GM23338 (cell line): ENCODE measurements at regions not wholly inside any gene's neighbourhood (a gene's known extent, or its start where the extent isn't known, plus 50 kb on each side); places are given as distances from the start of the nearest gene placed in this dataset.

Source experiments
- ATAC-seq: fragments of 200-7000 bp; cut with Tn5 transposase; 3 replicates; pipeline ENCODE4 v1.9.1; 2020
- DNase-seq: peaks from one replicate; pipeline ENCODE4 v3.0.0-alpha.2; 2015; ENCODE audit warnings: low spot score
- H2AFZ ChIP-seq: fragments of 200-600 bp; sonication (generic); 2 replicates; pipeline ENCODE4 v1.8.0; 2016; ENCODE audit warnings: antibody characterized with exemption, mild to moderate bottlenecking, moderate library complexity
- H3F3A ChIP-seq: fragments of 200-600 bp; sonication (generic); replicated peaks from 2 replicates; pipeline ENCODE4 v1.8.0; 2017; ENCODE audit warnings: antibody characterized with exemption, mixed run types, low read depth
- H3K27ac ChIP-seq: fragments of 200-600 bp; sonication (generic); 2 replicates; pipeline ENCODE4 v1.6.1; 2016; ENCODE audit warnings: low read depth
- H3K27me3 ChIP-seq: fragments of 200-600 bp; sonication (generic); 2 replicates; pipeline ENCODE4 v1.8.0; 2016; ENCODE audit warnings: mild to moderate bottlenecking, mixed run types, moderate library complexity; ENCODE audit not compliant: insufficient read depth
- H3K36me3 ChIP-seq: fragments of 200-600 bp; sonication (generic); 2 replicates; pipeline ENCODE4 v1.8.0; 2016; ENCODE audit warnings: mild to moderate bottlenecking; ENCODE audit not compliant: insufficient read depth
- H3K4me1 ChIP-seq: fragments of 200-600 bp; sonication (generic); 2 replicates; pipeline ENCODE4 v1.8.0; 2016; ENCODE audit warnings: mild to moderate bottlenecking, moderate library complexity; ENCODE audit not compliant: insufficient read depth
- H3K4me2 ChIP-seq: fragments of 200-600 bp; sonication (generic); 2 replicates; pipeline ENCODE4 v1.7.1; 2017; ENCODE audit warnings: mixed run types
- H3K4me3 ChIP-seq: fragments of 200-600 bp; sonication (generic); 2 replicates; pipeline ENCODE4 v1.6.1; 2016; ENCODE audit warnings: mixed run types
- H3K79me2 ChIP-seq: fragments of 200-600 bp; sonication (generic); replicated peaks from 2 replicates; pipeline ENCODE4 v1.8.0; 2017; ENCODE audit warnings: mild to moderate bottlenecking; ENCODE audit not compliant: insufficient read depth
- H3K9me2 ChIP-seq: fragments of 200-600 bp; sonication (generic); 2 replicates; pipeline ENCODE4 v1.8.0; 2017; ENCODE audit not compliant: insufficient read depth
- H4K20me1 ChIP-seq: fragments of 200-600 bp; sonication (generic); replicated peaks from 2 replicates; pipeline ENCODE4 v1.8.0; 2017; ENCODE audit warnings: mild to moderate bottlenecking; ENCODE audit not compliant: insufficient read depth
- H3K27ac Mint-ChIP-seq: 2 replicates; pipeline ENCODE4 v1.8.0; 2020; ENCODE audit warnings: inconsistent platforms, mild to moderate bottlenecking, moderate library complexity, mixed read lengths
- H3K27me3 Mint-ChIP-seq: 3 replicates; pipeline ENCODE4 v1.8.0; 2022; ENCODE audit warnings: low read depth, mild to moderate bottlenecking, moderate library complexity, mixed read lengths, inconsistent platforms; ENCODE audit not compliant: insufficient read depth, poor library complexity
- H3K36me3 Mint-ChIP-seq: 3 replicates; pipeline ENCODE4 v1.8.0; 2021; ENCODE audit warnings: low read depth, mild to moderate bottlenecking, inconsistent platforms, moderate library complexity, mixed read lengths
- H3K4me1 Mint-ChIP-seq: 3 replicates; pipeline ENCODE4 v1.8.0; 2020; ENCODE audit warnings: mild to moderate bottlenecking, inconsistent platforms, mixed read lengths
- H3K4me3 Mint-ChIP-seq: 3 replicates; pipeline ENCODE4 v1.8.0; 2021; ENCODE audit warnings: moderate library complexity, mild to moderate bottlenecking, inconsistent platforms, mixed read lengths
- H3K9me3 Mint-ChIP-seq: 3 replicates; pipeline ENCODE4 v1.8.0; 2020; ENCODE audit warnings: moderate library complexity, mild to moderate bottlenecking, inconsistent platforms, mixed read lengths
- CREB1 ChIP-seq: fragments of 250-450 bp; sonication (Bioruptor Pico); IDR thresholded peaks from 2 replicates; pipeline ENCODE4 v1.5.0; 2020; ENCODE audit warnings: low read depth, mild to moderate bottlenecking, moderate library complexity
- CTCF ChIP-seq, 2 experiments: fragments of 200-600 bp in 1 of 2; sonication (generic) in 1 of 2; conservative IDR thresholded peaks; 2 replicates each; pipeline versions ENCODE4 v1.5.1 to v1.6.1; 2016 to 2017; ENCODE audit warnings: antibody characterized with exemption in 2 of 2, low read depth in 2 of 2, mild to moderate bottlenecking in 2 of 2, moderate library complexity in 1 of 2
- ETS1 ChIP-seq: IDR thresholded peaks from 2 replicates; pipeline ENCODE4 v1.6.1; 2016; ENCODE audit warnings: antibody characterized with exemption
- EZH2 ChIP-seq: fragments of 200-600 bp; sonication (generic); IDR thresholded peaks from one replicate; pipeline ENCODE4 v1.8.0; 2017; ENCODE audit warnings: antibody characterized with exemption, mild to moderate bottlenecking, low read depth; ENCODE audit not compliant: unreplicated experiment
- POLR2AphosphoS5 ChIP-seq: IDR thresholded peaks from 2 replicates; pipeline ENCODE4 v1.6.1; 2016; ENCODE audit warnings: antibody characterized with exemption, low read depth
- REST ChIP-seq: IDR thresholded peaks from one replicate; pipeline ENCODE4 v1.6.1; 2018; ENCODE audit warnings: antibody characterized with exemption; ENCODE audit not compliant: unreplicated experiment
- STAT1 ChIP-seq: IDR thresholded peaks from one replicate; pipeline ENCODE4 v1.6.1; 2016; ENCODE audit warnings: antibody characterized with exemption; ENCODE audit not compliant: unreplicated experiment
- ZNF114 ChIP-seq: fragments of 250-450 bp; sonication (Bioruptor Pico); IDR thresholded peaks from 2 replicates; pipeline ENCODE4 v1.5.0; 2020; ENCODE audit warnings: mild to moderate bottlenecking, moderate library complexity
- ZNF331 ChIP-seq: fragments of 250-450 bp; sonication (Bioruptor Pico); IDR thresholded peaks from 2 replicates; pipeline ENCODE4 v1.5.0; 2020; ENCODE audit warnings: low read depth, mild to moderate bottlenecking, moderate library complexity

- Histone ChIP-seq H3F3A (no peaks in the 10 kb centered on the region), H3K4me1 (no peaks in the 10 kb centered on the region), H3K4me3 (no peak overlapping the region), H3K27me3 (no peaks in the 10 kb centered on the region), H3K4me2 (no peak overlapping the region), H2AFZ (no peak overlapping the region), H3K79me2 (no peaks in the 10 kb centered on the region), H4K20me1 (no peaks in the 10 kb centered on the region), H3K9me2 (peaks cover 6% of the 10 kb centered on the region), H3K36me3 (no peaks in the 10 kb centered on the region), H3K27ac (no peak overlapping the region)
- no peak for TF ChIP-seq STAT1
- peaks cover 14% of the 10 kb centered on the region for H3K4me1 Mint-ChIP-seq
- H3K4me3 Mint-ChIP-seq: no peak overlapping the region
- DNase-seq (no peak), ATAC-seq (no peak)
- no peaks in the 10 kb centered on the region for H3K36me3 Mint-ChIP-seq
- H3K9me3 Mint-ChIP-seq: peaks cover 3% of the 10 kb centered on the region; the same call in 1 of the 3 replicates
- H3K27ac Mint-ChIP-seq: no peak overlapping the region
- peaks cover 2% of the 10 kb centered on the region for H3K27me3 Mint-ChIP-seq
These were observed 99.8 kb upstream of the SH3BP4 start for GRCh38 chr2:234852035-234852434.

- no peaks in the 10 kb centered on the region for H3K4me1 ChIP-seq
- peaks cover 6% of the 10 kb centered on the region for H3K9me2 ChIP-seq
- Mint-ChIP-seq H3K27me3 (peaks cover 2% of the 10 kb centered on the region), H3K4me3 (no peak overlapping the region), H3K36me3 (no peaks in the 10 kb centered on the region), H3K27ac (no peak overlapping the region), H3K9me3 (peaks cover 3% of the 10 kb centered on the region; the same call in 1 of the 3 replicates), H3K4me1 (peaks cover 14% of the 10 kb centered on the region)
- ATAC-seq (no peak), DNase-seq (no peak)
- H2AFZ ChIP-seq: no peak overlapping the region
- no peak overlapping the region for H3K4me3 ChIP-seq
- no peaks in the 10 kb centered on the region for H3K79me2 ChIP-seq
- H4K20me1 ChIP-seq: no peaks in the 10 kb centered on the region
- H3K27ac ChIP-seq: no peak overlapping the region
- no peak overlapping the region for H3K4me2 ChIP-seq
- no peaks in the 10 kb centered on the region for H3F3A ChIP-seq
- H3K27me3 ChIP-seq: no peaks in the 10 kb centered on the region
- no peak for TF ChIP-seq CTCF (conservative IDR thresholded peaks at IDR 0.05; ENCODE audit: low read depth in 2 of 2)
- TF ChIP-seq ZNF331 (CRISPR knock-in tag): no peak
- TF ChIP-seq ETS1: no peak
- no peak for TF ChIP-seq EZH2
- no peak for TF ChIP-seq ZNF114 (CRISPR knock-in tag)
- TF ChIP-seq STAT1: no peak
- no peak for TF ChIP-seq CREB1
- TF ChIP-seq POLR2AphosphoS5: no peak
- TF ChIP-seq REST: no peak
- H3K36me3 ChIP-seq: no peaks in the 10 kb centered on the region
These were observed 100.4 kb upstream of the SH3BP4 start for GRCh38 chr2:234851451-234851850.
